ENCODE measurements at regions not wholly inside any gene's neighbourhood (a gene's known extent, or its start where the extent isn't known, plus 50 kb on each side); places are given as distances from the start of the nearest gene placed in this dataset.

- no peak for TF ChIP-seq SMAD3 (CRISPR knock-in tag; conservative IDR thresholded peaks at IDR 0.05)
- no peak for TF ChIP-seq EZH2 (IDR thresholded peaks at IDR 0.05; ENCODE audit: borderline replicate concordance, low read depth, low read length)
- TF ChIP-seq PPARD (CRISPR knock-in tag; IDR thresholded peaks at IDR 0.05) = no peak
- TF ChIP-seq BRCA1 (IDR thresholded peaks at IDR 0.05) = no peak
- TF ChIP-seq BRCA1 (CRISPR knock-in tag; IDR thresholded peaks at IDR 0.05) = no peak
- no peak for TF ChIP-seq HOXB6 (CRISPR knock-in tag; IDR thresholded peaks at IDR 0.05; ENCODE audit: borderline replicate concordance)
- TF ChIP-seq ZBTB40 (IDR thresholded peaks at IDR 0.05) = no peak
- TF ChIP-seq ZBTB40 (CRISPR knock-in tag; IDR thresholded peaks at IDR 0.05) = no peak
- TF ChIP-seq POLR2A (conservative IDR thresholded peaks at IDR 0.05) = no peak
- no peak for TF ChIP-seq ZNF76 (CRISPR knock-in tag; IDR thresholded peaks at IDR 0.05; ENCODE audit: borderline replicate concordance)
- no peak for TF ChIP-seq ELF4 (CRISPR knock-in tag; IDR thresholded peaks at IDR 0.05)
- TF ChIP-seq ZNF384 (IDR thresholded peaks at IDR 0.05; ENCODE audit: low read depth, low read length) = no peak
- no peak for TF ChIP-seq ATF3 (IDR thresholded peaks at IDR 0.05)
- TF ChIP-seq ATF3 (CRISPR knock-in tag; conservative IDR thresholded peaks at IDR 0.05) = no peak
- TF ChIP-seq CTCF (IDR thresholded peaks at IDR 0.05 in 2 of 3, conservative IDR thresholded peaks at IDR 0.05 in 1 of 3; ENCODE audit: insufficient read depth in 2 of 3, low read depth in 1 of 3, low read length in 3 of 3) = no peak
Observed at GRCh38 chr2:122139739-122140420, 384.4 kb downstream of the TSN start.
